Mammary epithelial cell (primary cell): ENCODE measurements at regions not wholly inside any gene's neighbourhood (a gene's known extent, or its start where the extent isn't known, plus 50 kb on each side); places are given as distances from the start of the nearest gene placed in this dataset.

Source experiments
- CTCF ChIP-seq, 2 donors: IDR thresholded peaks in 1 of 2; conservative IDR thresholded peaks in 1 of 2; 2 replicates each; pipeline ENCODE4 v1.5.1; 2011 to 2012; ENCODE audit warnings: inconsistent platforms in 2 of 2, low read length in 2 of 2, mild to moderate bottlenecking in 2 of 2, control low read depth in 1 of 2, low read depth in 1 of 2; ENCODE audit not compliant: insufficient read depth in 1 of 2; ENCODE audit errors: extremely low read depth in 1 of 2
- EZH2 ChIP-seq: IDR thresholded peaks from 2 replicates; pipeline ENCODE4 v1.6.1; 2012; ENCODE audit warnings: low read length, inconsistent platforms, borderline replicate concordance

- TF ChIP-seq CTCF (conservative IDR thresholded peaks at IDR 0.05 in 1 of 2, IDR thresholded peaks at IDR 0.05 in 1 of 2; ENCODE audit: extremely low read depth in 1 of 2, insufficient read depth in 1 of 2, low read depth in 1 of 2, low read length in 2 of 2) (no peak), EZH2 (no peak)
These were observed 57.9 kb downstream of the ZNF22 start for GRCh38 chr10:45058580-45058979.
